GM12878 (cell line): ENCODE measurements at regions not wholly inside any gene's neighbourhood (a gene's known extent, or its start where the extent isn't known, plus 50 kb on each side); places are given as distances from the start of the nearest gene placed in this dataset.

Source experiments
- ATAC-seq: fragments of 200-7000 bp; cut with Tn5 transposase; 3 replicates; pipeline ENCODE4 v1.9.1; 2020; ENCODE audit warnings: mild to moderate bottlenecking, moderate library complexity
- BruUV-seq: library from RNA; stranded (reverse); fragments of 400-500 nt; replicated peaks from 2 replicates; lab custom pipeline; 2021; lab: Mats Ljungman, UMichigan
- CTCF ChIA-PET: fragments of 300-600 bp; sonication (Branson Sonifier 250); formaldehyde crosslinking; extraction: SDS; loops from one replicate; lab custom pipeline; 2021; ENCODE audit warnings: inconsistent platforms; lab: Yijun Ruan, JAX
- POLR2A ChIA-PET: fragments of 350-600 bp; formaldehyde crosslinking; extraction: SDS; loops from one replicate; lab custom pipeline; 2021; ENCODE audit warnings: inconsistent platforms; lab: Charles Lee
- RAD21 ChIA-PET: fragments of 300-600 bp; sonication (Branson Sonifier 250); formaldehyde crosslinking; loops from one replicate; lab custom pipeline; 2023; ENCODE audit warnings: antibody characterized with exemption; ENCODE audit not compliant: unreplicated experiment; lab: Charles Lee
- SMC1A ChIA-PET: fragments of 300-600 bp; sonication (Branson Sonifier 250); formaldehyde crosslinking; loops from one replicate; lab custom pipeline; 2023; ENCODE audit not compliant: unreplicated experiment, uncharacterized antibody; lab: Charles Lee
- DNase-seq: peaks from one replicate; pipeline ENCODE4 v3.0.0-alpha.2; 2011; ENCODE audit warnings: low read depth, low spot score
- FAIRE-seq: peaks from 3 replicates; lab custom pipeline; 2011; peaks lifted over from hg19 to GRCh38; lab: Jason Lieb, UNC
- H2AFZ ChIP-seq: 2 replicates; pipeline ENCODE4 v1.6.0; 2011; ENCODE audit warnings: low read depth, low read length, control low read depth; ENCODE audit not compliant: control insufficient read depth
- H3K27ac ChIP-seq: 2 replicates; pipeline ENCODE4 v1.5.1; 2011; ENCODE audit warnings: control low read depth; ENCODE audit not compliant: control insufficient read depth, insufficient read depth
- H3K27me3 ChIP-seq, 2 experiments: replicated peaks in 1 of 2; 2 replicates each; pipeline versions ENCODE4 v1.6.0 to v1.6.1; 2011; ENCODE audit warnings: low read length in 1 of 2; ENCODE audit not compliant: control insufficient read depth in 2 of 2, insufficient read depth in 2 of 2
- H3K36me3 ChIP-seq, 2 experiments: 2 replicates each; pipeline ENCODE4 v1.5.1; 2011; ENCODE audit warnings: low read length in 1 of 2; ENCODE audit not compliant: control insufficient read depth in 2 of 2, insufficient read depth in 2 of 2
- H3K4me1 ChIP-seq: 2 replicates; pipeline ENCODE4 v1.6.1; 2011; ENCODE audit warnings: mild to moderate bottlenecking, low read length, moderate library complexity, mixed read lengths; ENCODE audit not compliant: control insufficient read depth, insufficient read depth
- H3K4me2 ChIP-seq: 2 replicates; pipeline ENCODE4 v1.6.0; 2011; ENCODE audit warnings: control low read depth; ENCODE audit not compliant: control insufficient read depth, insufficient read depth
- H3K4me3 ChIP-seq: fragments of 200-600 bp; sonication (generic); 2 replicates; pipeline ENCODE4 v1.5.1; 2016
- H3K79me2 ChIP-seq: 2 replicates; pipeline ENCODE4 v1.6.0; 2011; ENCODE audit warnings: low read length; ENCODE audit not compliant: control insufficient read depth, insufficient read depth
- H3K9ac ChIP-seq: 2 replicates; pipeline ENCODE4 v1.8.0; 2011; ENCODE audit warnings: low read length, control low read depth, mixed read lengths; ENCODE audit not compliant: control insufficient read depth, insufficient read depth
- H3K9me3 ChIP-seq: replicated peaks from 3 replicates; pipeline ENCODE4 v1.5.1; 2011; ENCODE audit warnings: mild to moderate bottlenecking, low read length; ENCODE audit not compliant: control insufficient read depth, insufficient read depth
- H4K20me1 ChIP-seq: 2 replicates; pipeline ENCODE4 v1.6.0; 2011; ENCODE audit not compliant: control insufficient read depth, insufficient read depth
- CHD1 ChIP-seq: IDR thresholded peaks from 2 replicates; pipeline ENCODE4 v1.6.1; 2012; ENCODE audit warnings: low read depth, low read length, improper control_type of control experiment
- HCFC1 ChIP-seq: fragments of 150-350 bp; IDR thresholded peaks from 2 replicates; pipeline ENCODE4 v1.6.1; 2014; ENCODE audit warnings: low read length
- RAD51 ChIP-seq: fragments of 450-650 bp; IDR thresholded peaks from 2 replicates; pipeline ENCODE4 v1.6.1; 2016; ENCODE audit warnings: moderate library complexity, mild to moderate bottlenecking, inconsistent platforms
- RCOR1 ChIP-seq: conservative IDR thresholded peaks from 2 replicates; pipeline ENCODE4 v1.6.1; 2012; ENCODE audit warnings: low read depth, low read length, improper control_type of control experiment
- RUNX3 ChIP-seq: IDR thresholded peaks from 2 replicates; pipeline ENCODE4 v1.6.1; 2012; ENCODE audit warnings: low read length, inconsistent platforms
- SIN3A ChIP-seq: IDR thresholded peaks from 2 replicates; pipeline ENCODE4 v1.6.1; 2012; ENCODE audit warnings: low read depth, low read length, improper control_type of control experiment
- SP1 ChIP-seq: IDR thresholded peaks from one replicate; pipeline ENCODE4 v1.6.1; 2011; ENCODE audit warnings: low read depth, low read length
- SPI1 ChIP-seq: IDR thresholded peaks from 2 replicates; pipeline ENCODE4 v1.6.1; 2011; ENCODE audit warnings: low read depth, mild to moderate bottlenecking, low read length, moderate library complexity, borderline replicate concordance; ENCODE audit not compliant: insufficient read depth
- SREBF2 ChIP-seq: IDR thresholded peaks from 2 replicates; pipeline ENCODE4 v1.6.1; 2012; ENCODE audit warnings: mild to moderate bottlenecking, low read length
- TAF1 ChIP-seq: IDR thresholded peaks from 2 replicates; pipeline ENCODE4 v1.6.1; 2011; ENCODE audit warnings: mild to moderate bottlenecking, low read depth, low read length, borderline replicate concordance
- WGBS: methylation state at CpG from one replicate; pipeline ENCODE4 v1.1.6; 2016; ENCODE audit warnings: low lambda C conversion rate; ENCODE audit not compliant: insufficient replicate concordance, insufficient coverage; ENCODE audit errors: missing lambda C conversion rate; 5-methylcytosine and 5-hydroxymethylcytosine counted together
- in situ Hi-C: fragments of 300-500 bp; cut with MboI; formaldehyde crosslinking; loops from 9 replicates; pipeline ENCODE4 v1.14.3; 2018; ENCODE audit warnings: mixed read lengths
- intact Hi-C: fragments of 100-400 bp; cut with micrococcal nuclease; formaldehyde crosslinking; loops from one replicate; pipeline ENCODE4 v1.14.2; 2022; ENCODE audit not compliant: unreplicated experiment
- TF ChIP-seq, protein P1 (sequence below): fragments of 450-650 bp; formaldehyde crosslinking; IDR thresholded peaks from 2 replicates; pipeline ENCODE4 v1.5.0; 2022; ENCODE audit warnings: mild to moderate bottlenecking, missing genetic modification characterization
- TF ChIP-seq, protein P2 (sequence below), 3 experiments: IDR thresholded peaks in 2 of 3; conservative IDR thresholded peaks in 1 of 3; 2 replicates each; pipeline ENCODE4 v1.5.1; 2011; ENCODE audit warnings: low read depth in 3 of 3, low read length in 3 of 3, mild to moderate bottlenecking in 3 of 3, control low read depth in 2 of 3, moderate library complexity in 2 of 3, inconsistent platforms in 1 of 3, mixed read lengths in 1 of 3; ENCODE audit not compliant: control insufficient read depth in 2 of 3, insufficient read depth in 1 of 3; ENCODE audit errors: extremely low read depth in 1 of 3
- TF ChIP-seq, protein P3 (sequence below): fragments of 450-650 bp; IDR thresholded peaks from 2 replicates; pipeline ENCODE4 v1.6.1; 2016; ENCODE audit warnings: mild to moderate bottlenecking

DNA sequence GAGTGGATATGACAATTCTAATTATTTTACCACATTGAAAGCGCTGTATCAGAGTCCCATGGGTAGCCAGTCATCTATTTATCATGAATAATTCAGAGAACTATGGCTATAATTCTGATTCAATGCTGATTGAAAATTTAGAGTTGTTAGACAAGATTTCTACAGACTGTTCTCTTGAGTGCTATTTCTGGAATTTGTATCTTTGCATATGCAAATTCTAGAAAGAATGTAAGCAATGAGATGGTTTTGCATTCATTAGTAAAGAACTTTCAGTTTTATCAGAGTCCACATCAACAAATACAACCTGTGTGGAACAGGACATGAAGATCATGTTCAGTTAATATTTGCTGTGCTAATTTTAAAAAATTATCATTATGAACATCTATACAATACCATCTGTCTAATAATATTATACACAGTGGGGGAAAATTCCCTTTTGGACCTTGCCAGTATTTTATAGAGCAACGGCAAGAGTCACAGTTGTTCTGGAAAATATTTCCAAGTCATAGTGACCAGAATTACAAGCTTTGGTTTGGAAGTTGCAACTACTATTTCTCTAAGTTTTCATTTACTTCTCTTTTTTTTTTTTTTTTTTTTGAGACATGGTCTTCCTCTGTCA, 372.7 kb upstream of the PTGER4 start (continued):
- TF ChIP-seq, protein P1, sequence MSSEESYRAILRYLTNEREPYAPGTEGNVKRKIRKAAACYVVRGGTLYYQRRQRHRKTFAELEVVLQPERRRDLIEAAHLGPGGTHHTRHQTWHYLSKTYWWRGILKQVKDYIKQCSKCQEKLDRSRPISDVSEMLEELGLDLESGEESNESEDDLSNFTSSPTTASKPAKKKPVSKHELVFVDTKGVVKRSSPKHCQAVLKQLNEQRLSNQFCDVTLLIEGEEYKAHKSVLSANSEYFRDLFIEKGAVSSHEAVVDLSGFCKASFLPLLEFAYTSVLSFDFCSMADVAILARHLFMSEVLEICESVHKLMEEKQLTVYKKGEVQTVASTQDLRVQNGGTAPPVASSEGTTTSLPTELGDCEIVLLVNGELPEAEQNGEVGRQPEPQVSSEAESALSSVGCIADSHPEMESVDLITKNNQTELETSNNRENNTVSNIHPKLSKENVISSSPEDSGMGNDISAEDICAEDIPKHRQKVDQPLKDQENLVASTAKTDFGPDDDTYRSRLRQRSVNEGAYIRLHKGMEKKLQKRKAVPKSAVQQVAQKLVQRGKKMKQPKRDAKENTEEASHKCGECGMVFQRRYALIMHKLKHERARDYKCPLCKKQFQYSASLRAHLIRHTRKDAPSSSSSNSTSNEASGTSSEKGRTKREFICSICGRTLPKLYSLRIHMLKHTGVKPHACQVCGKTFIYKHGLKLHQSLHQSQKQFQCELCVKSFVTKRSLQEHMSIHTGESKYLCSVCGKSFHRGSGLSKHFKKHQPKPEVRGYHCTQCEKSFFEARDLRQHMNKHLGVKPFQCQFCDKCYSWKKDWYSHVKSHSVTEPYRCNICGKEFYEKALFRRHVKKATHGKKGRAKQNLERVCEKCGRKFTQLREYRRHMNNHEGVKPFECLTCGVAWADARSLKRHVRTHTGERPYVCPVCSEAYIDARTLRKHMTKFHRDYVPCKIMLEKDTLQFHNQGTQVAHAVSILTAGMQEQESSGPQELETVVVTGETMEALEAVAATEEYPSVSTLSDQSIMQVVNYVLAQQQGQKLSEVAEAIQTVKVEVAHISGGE (CRISPR knock-in tag) = no peak
- no peak for TF ChIP-seq SIN3A
- TF ChIP-seq TAF1 = no peak
- TF ChIP-seq, all 136 proteins: peak for 0

DNA sequence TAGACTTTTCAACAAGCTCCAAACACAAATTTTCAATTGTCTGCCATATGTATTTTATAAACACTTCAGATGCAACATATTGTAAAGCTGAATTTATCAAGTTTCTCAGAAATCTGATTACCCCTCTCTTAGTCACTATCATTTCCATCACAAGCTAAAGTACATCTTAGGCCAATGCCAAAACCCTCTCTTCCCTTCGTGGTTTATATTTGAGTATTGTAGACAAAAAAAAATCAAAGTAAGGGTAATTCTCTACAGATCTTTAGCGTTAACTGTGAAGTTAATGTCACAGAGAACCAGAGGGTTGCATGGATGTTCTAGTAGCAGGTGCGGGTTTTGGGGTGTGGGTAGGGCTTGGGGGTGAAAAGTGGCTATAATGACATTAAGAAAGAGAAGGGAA, 387.7 kb upstream of the PTGER4 start:
- RAD21 ChIA-PET = no interaction called here
- no TSS peak for BruUV-seq
- SMC1A ChIA-PET = interaction anchor here (1.2 kb wide), 1 partner anchor 257 kb away, joined by 6 read pairs; no protein-coding TSS in a partner anchor
- Histone ChIP-seq H2AFZ (no peak overlapping the region), H3K9me3 (no peaks in the 10 kb centered on the region), H3K4me2 (no peak overlapping the region), H3K4me3 (no peak overlapping the region), H3K4me1 (no peaks in the 10 kb centered on the region), H3K79me2 (no peaks in the 10 kb centered on the region), H3K27ac (no peak overlapping the region), H4K20me1 (no peaks in the 10 kb centered on the region), H3K27me3 (no peaks in the 10 kb centered on the region; a peak in 2 of 4 replicates), H3K36me3 (no peaks in the 10 kb centered on the region), H3K9ac (no peak overlapping the region)
- intact Hi-C loops (no loop called here), in situ Hi-C loops (no loop called here)
- POLR2A ChIA-PET = no interaction called here
- 15% methylated on average over 3 of the region's 3 CpGs for WGBS
- FAIRE-seq = no peak
- CTCF ChIA-PET = no interaction called here
- ATAC-seq = no peak
- DNase-seq = no peak
- TF ChIP-seq RAD51 = no peak
- TF ChIP-seq RUNX3 = no peak
- TF ChIP-seq, protein P2, sequence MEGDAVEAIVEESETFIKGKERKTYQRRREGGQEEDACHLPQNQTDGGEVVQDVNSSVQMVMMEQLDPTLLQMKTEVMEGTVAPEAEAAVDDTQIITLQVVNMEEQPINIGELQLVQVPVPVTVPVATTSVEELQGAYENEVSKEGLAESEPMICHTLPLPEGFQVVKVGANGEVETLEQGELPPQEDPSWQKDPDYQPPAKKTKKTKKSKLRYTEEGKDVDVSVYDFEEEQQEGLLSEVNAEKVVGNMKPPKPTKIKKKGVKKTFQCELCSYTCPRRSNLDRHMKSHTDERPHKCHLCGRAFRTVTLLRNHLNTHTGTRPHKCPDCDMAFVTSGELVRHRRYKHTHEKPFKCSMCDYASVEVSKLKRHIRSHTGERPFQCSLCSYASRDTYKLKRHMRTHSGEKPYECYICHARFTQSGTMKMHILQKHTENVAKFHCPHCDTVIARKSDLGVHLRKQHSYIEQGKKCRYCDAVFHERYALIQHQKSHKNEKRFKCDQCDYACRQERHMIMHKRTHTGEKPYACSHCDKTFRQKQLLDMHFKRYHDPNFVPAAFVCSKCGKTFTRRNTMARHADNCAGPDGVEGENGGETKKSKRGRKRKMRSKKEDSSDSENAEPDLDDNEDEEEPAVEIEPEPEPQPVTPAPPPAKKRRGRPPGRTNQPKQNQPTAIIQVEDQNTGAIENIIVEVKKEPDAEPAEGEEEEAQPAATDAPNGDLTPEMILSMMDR (IDR thresholded peaks at IDR 0.05 in 2 of 3, conservative IDR thresholded peaks at IDR 0.05 in 1 of 3; ENCODE audit: control insufficient read depth in 2 of 3, extremely low read depth in 1 of 3, insufficient read depth in 1 of 3, low read depth in 3 of 3, low read length in 3 of 3) = no peak
- no peak for TF ChIP-seq RCOR1
- no peak for TF ChIP-seq SP1
- TF ChIP-seq CHD1 = no peak
- no peak for TF ChIP-seq SREBF2
- TF ChIP-seq, protein P3, sequence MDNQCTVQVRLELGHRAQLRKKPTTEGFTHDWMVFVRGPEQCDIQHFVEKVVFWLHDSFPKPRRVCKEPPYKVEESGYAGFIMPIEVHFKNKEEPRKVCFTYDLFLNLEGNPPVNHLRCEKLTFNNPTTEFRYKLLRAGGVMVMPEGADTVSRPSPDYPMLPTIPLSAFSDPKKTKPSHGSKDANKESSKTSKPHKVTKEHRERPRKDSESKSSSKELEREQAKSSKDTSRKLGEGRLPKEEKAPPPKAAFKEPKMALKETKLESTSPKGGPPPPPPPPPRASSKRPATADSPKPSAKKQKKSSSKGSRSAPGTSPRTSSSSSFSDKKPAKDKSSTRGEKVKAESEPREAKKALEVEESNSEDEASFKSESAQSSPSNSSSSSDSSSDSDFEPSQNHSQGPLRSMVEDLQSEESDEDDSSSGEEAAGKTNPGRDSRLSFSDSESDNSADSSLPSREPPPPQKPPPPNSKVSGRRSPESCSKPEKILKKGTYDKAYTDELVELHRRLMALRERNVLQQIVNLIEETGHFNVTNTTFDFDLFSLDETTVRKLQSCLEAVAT = no peak
- TF ChIP-seq HCFC1 = no peak
- no peak for TF ChIP-seq SPI1
- TF ChIP-seq, all 136 proteins: peak for 0
